ENCODE measurements at regions not wholly inside any gene's neighbourhood (a gene's known extent, or its start where the extent isn't known, plus 50 kb on each side); places are given as distances from the start of the nearest gene placed in this dataset.

DNA sequence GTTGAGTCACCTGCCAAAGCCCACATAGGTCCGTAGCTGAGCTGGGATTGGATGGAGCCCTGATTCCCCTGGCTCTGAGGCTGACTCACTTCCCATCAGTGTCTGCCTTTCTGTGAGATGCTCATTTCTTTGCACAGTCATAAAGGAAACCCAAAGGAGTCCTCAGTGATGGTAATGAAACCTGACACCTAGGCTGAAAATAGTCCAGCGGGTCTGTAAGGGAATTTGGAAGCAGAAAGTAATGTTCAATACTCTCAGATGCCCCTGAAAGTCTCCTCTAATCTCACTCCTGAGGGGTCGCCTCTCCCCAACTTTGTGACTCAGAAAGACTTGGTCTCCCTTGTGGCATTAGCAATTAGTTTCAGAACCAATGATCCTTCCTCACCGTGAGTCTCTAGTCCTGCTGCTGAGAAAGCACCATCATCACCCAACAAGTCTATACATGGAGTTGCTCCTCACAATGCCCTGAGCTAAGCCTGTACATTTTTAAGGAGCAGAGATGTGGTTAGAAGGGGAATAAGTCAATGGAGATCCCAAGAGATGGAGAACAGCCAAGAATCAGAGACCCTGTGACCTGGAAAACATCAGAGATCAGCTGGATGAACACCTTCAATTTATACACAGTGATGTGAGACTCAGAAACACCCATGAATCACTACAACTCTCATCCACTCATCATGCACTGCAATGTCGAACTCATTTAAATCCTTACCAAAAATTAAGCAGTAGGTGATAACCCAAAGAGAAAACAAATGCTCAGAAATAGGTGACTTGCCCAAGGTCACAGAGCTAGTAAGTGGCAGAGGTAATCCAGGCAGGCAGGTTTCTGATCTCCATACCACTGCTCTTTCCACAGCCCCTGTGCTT lies 219.0 kb upstream of the CPEB2 start:
- no peak for DNase-seq (ENCODE audit: low spot score)
- in situ Hi-C loops (cut with HindIII; ENCODE audit: low sequenced_read_pairs) = no loop called here

- no peak for DNase-seq (ENCODE audit: low spot score)
- in situ Hi-C loops (cut with HindIII; ENCODE audit: low sequenced_read_pairs) = no loop called here
Observed at GRCh38 chr4:14787221-14787620, 215.1 kb upstream of the CPEB2 start.

DNA sequence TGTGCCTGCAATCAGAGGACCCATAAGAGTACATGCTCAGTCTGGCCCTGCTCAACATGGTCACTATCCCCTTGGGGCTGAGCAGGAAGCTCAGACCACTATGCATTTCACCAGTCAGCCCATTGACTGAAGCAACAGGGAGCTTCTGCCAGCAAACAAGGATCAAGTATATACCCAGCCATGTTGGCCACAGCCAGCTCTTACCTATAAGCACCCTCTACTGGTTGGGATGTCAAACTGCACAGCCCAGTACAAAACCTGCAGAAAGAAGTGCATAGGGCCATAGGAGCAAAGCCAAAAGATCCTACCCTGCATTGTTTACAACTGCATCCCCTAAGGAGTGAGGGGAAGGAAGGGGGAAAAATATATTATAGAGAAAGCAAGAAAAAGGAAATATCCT lies 214.4 kb upstream of the CPEB2 start:
- in situ Hi-C loops (cut with HindIII; ENCODE audit: low sequenced_read_pairs) = no loop called here
- no peak for DNase-seq (ENCODE audit: low spot score)

GRCh38 chr4:14790494-14790893 lies 211.8 kb upstream of the CPEB2 start:
- in situ Hi-C loops (cut with HindIII; ENCODE audit: low sequenced_read_pairs) = no loop called here
- no peak for DNase-seq (ENCODE audit: low spot score)

DNA sequence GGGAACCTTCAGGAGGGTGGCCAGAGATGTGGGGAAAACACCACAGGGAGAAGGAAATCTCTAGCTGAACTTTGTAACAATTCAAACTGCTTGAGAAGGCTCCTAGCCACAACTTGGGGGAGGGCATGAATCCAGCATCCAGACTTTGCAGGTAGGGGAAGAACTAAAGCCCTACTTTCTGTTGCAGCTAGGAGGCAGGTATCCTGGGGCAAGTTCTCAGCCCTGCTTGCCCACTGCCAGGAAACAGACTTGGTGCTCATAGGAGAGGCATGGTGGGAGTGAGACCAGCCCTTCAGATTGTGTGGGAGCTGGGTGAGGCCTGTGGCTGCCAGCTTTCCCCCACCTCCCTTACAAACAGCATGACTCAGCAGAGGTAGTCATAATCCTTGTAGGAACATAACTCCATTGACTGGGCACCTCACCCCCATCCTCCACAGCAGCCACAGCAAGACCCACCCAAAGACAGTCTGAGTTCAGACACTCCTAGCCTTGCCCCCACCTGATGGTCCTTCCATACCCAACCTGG lies 209.5 kb upstream of the CPEB2 start:
- DNase-seq (ENCODE audit: low spot score) = no peak
- in situ Hi-C loops (cut with HindIII; ENCODE audit: low sequenced_read_pairs) = no loop called here

- DNase-seq (ENCODE audit: low spot score) = no peak
- in situ Hi-C loops (cut with HindIII; ENCODE audit: low sequenced_read_pairs) = no loop called here
Observed at GRCh38 chr4:14800977-14801376, 201.3 kb upstream of the CPEB2 start.

DNA sequence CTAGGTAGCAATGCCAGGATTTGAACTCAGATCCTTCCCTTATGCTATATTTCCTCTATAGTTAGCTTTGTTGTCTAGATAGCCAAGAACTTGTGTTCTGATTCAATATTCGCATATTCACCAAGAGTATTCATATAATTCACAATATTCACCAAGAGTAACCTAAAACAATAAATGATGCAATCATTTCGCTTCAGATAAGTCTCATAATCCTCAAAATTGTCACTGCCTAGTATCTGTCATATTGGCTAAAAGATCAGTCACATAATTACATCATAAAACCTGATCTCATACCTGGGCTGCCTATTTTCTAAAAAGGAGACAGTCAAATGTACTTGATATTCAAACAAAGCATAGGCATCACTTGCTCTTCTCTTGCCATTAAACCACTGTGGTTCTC lies 199.7 kb upstream of the CPEB2 start:
- in situ Hi-C loops (cut with HindIII; ENCODE audit: low sequenced_read_pairs) = no loop called here
- no peak for DNase-seq (ENCODE audit: low spot score)

DNA sequence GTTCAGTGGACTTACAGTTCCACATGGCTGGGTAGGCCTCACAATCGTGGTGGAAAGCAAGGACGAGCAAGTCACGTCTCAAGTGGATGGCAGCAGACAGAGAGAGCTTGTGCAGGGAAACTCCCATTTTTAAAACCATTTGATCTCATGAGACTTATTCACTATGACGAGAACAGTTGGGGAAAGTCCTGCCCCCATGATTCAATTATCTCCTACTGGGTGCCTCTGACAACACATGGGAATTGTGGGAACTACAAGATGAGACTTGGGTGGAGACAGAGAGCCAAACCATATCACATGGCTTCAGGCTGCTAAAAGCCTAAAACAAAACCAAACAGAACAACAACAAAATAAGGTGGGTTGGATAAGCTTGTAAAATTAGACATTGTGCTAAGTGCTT lies 194.4 kb upstream of the CPEB2 start:
- DNase-seq (ENCODE audit: low spot score) = no peak
- in situ Hi-C loops (cut with HindIII; ENCODE audit: low sequenced_read_pairs) = no loop called here

- no peak for DNase-seq (ENCODE audit: low spot score)
- in situ Hi-C loops (cut with HindIII; ENCODE audit: low sequenced_read_pairs) = no loop called here
Observed at GRCh38 chr4:14809203-14809602, 193.1 kb upstream of the CPEB2 start.

DNA sequence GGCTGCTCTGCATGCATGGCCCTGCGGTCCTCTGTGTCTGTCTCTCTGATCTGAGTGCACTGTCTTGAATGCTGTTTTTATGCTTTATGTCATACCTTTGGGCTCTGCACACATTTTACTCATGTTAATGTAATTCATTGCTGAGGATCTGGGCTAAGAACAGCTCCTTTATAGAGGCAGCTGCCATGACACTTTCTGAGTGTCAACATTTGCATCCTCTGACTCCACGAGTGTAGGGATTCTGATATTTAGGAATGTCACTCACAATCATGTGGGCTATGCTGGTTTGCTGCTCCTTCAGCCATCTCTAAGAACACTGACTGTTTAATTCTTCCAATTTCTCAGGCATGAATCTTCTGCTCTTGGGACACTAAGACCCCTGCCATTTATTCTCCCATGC lies 192.2 kb upstream of the CPEB2 start:
- no peak for DNase-seq (ENCODE audit: low spot score)
- in situ Hi-C loops (cut with HindIII; ENCODE audit: low sequenced_read_pairs) = no loop called here

DNA sequence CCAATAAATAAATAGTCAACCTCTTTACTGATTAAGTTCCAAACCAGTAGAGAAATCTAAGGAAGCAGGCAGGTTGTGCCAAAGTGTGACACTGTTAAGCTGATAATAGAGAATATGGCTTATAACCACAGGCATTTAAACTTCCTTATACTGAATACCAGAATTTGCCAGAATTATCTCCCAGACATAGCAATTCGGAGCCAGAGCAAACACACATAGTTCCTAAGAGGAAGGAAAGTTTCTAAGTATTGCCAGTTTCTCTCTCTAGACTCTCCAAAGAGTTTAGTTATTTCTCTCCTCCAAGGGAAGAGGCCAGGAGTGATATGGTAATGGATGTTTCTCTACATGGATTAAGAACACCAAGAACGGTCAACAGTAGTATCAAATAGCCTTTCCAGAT lies 191.7 kb upstream of the CPEB2 start:
- DNase-seq (ENCODE audit: low spot score) = no peak
- in situ Hi-C loops (cut with HindIII; ENCODE audit: low sequenced_read_pairs) = no loop called here

DNA sequence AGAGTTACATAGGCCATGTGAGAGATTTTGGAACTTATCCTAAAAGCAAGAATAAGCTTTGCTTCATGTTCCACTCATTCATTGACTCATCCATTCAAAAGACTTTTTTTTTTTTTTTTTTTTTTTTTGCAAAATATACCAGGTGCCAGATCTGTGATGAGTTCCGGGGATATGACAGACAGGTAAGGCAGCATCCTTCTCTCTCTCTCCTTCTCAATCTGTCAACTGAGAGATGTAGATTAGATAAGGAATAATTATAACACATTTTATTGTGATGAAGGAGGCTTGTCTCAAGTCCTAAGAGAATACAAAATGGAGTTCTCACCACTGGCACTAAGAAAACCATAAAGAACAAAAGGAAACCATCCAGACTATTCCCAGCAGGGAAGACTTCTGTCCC lies 190.2 kb upstream of the CPEB2 start:
- DNase-seq (ENCODE audit: low spot score) = no peak
- in situ Hi-C loops (cut with HindIII; ENCODE audit: low sequenced_read_pairs) = no loop called here

- in situ Hi-C loops (cut with HindIII; ENCODE audit: low sequenced_read_pairs) = no loop called here
- DNase-seq (ENCODE audit: low spot score) = no peak
Observed at GRCh38 chr4:14816623-14817261, 185.5 kb upstream of the CPEB2 start.

GRCh38 chr4:14824189-14824588 lies 178.1 kb upstream of the CPEB2 start:
- in situ Hi-C loops (cut with HindIII; ENCODE audit: low sequenced_read_pairs) = no loop called here
- no peak for DNase-seq (ENCODE audit: low spot score)

DNA sequence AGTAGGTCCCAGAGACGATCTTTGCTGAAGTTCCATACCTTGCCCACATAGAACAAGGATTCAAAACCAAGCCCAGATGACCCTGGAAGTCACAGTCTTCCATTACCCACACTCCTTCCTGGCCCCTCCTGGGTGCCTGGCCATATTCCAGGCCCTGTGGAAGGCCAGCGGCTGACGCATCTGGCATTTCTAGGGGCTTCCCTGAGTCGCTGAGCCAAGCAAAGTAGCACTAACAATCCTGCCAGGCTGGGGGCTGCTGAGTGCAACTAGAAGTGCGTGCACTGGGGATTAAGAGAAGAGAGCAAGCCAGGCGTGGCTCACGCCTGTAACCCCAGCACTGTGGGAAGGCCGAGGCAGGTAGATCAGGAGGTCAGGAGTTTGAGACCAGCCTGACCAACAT lies 175.2 kb upstream of the CPEB2 start:
- no peak for DNase-seq (ENCODE audit: low spot score)
- in situ Hi-C loops (cut with HindIII; ENCODE audit: low sequenced_read_pairs) = no loop called here

DNA sequence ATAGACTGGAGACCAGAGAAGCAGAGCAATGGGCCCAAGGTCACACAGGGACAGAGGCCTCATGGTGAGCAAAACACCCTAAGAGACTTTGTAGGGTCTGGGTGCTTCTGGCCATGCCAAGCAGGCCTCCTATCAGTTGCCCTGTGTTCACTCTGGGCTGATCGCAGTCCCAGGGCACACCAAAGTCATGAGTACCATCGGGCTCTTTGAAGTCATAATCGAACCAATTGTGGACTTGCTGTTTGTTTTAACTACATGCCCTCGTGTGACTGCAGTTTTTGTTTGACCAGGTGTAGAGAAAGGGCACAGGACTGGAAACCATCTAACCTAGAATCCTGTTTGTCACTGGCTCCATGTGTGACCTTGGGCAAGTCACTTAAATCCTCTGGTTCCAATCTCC lies 172.5 kb upstream of the CPEB2 start:
- DNase-seq (ENCODE audit: low spot score) = no peak
- in situ Hi-C loops (cut with HindIII; ENCODE audit: low sequenced_read_pairs) = no loop called here

- DNase-seq (ENCODE audit: low spot score) = no peak
- in situ Hi-C loops (cut with HindIII; ENCODE audit: low sequenced_read_pairs) = no loop called here
Observed at GRCh38 chr4:14831416-14831815, 170.9 kb upstream of the CPEB2 start.

DNA sequence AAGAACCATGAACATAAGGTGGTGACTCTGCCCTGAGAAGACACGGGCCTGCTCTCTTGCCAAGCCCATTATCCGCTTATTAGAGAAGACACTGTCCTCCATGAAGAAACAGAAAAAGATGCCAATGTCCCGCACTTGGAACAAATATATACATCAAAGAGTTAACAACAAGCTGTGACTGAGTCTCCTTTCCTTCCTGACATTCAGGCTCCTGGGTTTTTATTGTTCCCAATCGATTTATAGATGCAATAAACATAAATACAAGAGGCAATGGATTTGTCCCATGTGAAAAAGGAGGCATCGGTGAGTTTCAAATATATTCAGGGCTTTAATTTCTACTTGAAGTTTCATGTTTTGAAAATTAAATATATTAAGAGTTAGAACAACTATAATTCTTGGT lies 169.2 kb upstream of the CPEB2 start:
- DNase-seq (ENCODE audit: low spot score) = no peak
- in situ Hi-C loops (cut with HindIII; ENCODE audit: low sequenced_read_pairs) = no loop called here

DNA sequence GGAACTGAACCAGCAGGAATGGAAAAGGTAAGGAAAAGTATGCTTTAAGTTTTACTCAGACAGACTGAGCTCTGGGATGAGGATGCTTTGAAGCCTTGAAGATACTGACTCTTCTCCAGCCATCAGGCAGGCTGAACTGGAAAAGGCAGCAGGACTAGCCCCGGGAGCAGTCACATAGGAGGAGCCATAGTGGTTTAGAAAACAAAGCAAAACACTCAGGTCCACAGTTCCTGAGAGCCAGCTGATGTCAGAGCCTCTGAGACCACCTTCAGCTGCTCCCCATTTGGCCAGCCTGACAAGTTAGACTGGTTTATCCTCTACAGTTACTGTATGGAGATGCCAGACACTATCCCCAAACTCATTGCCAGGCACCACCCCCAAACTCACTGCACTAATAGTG lies 167.9 kb upstream of the CPEB2 start:
- in situ Hi-C loops (cut with HindIII; ENCODE audit: low sequenced_read_pairs) = no loop called here
- no peak for DNase-seq (ENCODE audit: low spot score)

GRCh38 chr4:14835288-14835687 lies 167.0 kb upstream of the CPEB2 start:
- no peak for DNase-seq (ENCODE audit: low spot score)
- in situ Hi-C loops (cut with HindIII; ENCODE audit: low sequenced_read_pairs) = no loop called here
